ENCODE measurements at regions not wholly inside any gene's neighbourhood (a gene's known extent, or its start where the extent isn't known, plus 50 kb on each side); places are given as distances from the start of the nearest gene placed in this dataset.

DNA sequence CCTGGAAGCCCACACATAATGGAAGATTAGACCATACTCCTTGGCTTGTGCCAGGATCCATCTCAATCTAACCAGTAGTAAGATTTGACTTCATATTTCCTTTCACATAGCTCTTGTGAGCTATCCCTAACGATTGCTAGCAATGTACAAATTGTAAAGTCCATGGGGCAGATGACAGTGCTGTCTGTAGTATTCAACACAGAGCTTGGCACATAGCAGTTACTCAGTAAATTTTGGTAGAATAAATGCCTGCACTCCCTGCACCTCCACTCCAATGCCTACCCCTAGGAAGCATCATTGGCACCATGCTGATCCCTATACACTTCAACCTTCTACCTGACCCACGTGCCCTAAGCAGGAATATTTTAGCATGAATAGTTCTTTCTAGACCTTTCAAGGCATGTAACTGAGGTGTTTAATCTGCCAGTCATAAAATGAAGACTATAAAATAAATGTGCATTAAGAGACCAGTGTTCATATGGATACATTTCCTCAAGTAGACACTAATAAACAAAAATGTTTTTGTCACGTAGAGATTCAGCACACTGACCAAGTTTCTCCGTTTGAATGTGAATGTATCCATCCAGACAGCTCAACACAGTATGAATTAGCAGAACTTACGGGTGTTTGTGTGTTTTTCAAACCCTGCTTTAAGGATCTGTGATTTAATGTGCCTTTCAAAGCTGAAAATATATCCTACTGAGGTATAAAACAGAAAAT lies 98.8 kb downstream of the BMP4 start:
- no peak overlapping the region for H2AFZ ChIP-seq (ENCODE audit: low read depth)
- TF ChIP-seq, protein P1, sequence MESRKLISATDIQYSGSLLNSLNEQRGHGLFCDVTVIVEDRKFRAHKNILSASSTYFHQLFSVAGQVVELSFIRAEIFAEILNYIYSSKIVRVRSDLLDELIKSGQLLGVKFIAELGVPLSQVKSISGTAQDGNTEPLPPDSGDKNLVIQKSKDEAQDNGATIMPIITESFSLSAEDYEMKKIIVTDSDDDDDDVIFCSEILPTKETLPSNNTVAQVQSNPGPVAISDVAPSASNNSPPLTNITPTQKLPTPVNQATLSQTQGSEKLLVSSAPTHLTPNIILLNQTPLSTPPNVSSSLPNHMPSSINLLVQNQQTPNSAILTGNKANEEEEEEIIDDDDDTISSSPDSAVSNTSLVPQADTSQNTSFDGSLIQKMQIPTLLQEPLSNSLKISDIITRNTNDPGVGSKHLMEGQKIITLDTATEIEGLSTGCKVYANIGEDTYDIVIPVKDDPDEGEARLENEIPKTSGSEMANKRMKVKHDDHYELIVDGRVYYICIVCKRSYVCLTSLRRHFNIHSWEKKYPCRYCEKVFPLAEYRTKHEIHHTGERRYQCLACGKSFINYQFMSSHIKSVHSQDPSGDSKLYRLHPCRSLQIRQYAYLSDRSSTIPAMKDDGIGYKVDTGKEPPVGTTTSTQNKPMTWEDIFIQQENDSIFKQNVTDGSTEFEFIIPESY (IDR thresholded peaks at IDR 0.05; ENCODE audit: borderline replicate concordance, low read depth), result no peak
- TF ChIP-seq, protein P2, sequence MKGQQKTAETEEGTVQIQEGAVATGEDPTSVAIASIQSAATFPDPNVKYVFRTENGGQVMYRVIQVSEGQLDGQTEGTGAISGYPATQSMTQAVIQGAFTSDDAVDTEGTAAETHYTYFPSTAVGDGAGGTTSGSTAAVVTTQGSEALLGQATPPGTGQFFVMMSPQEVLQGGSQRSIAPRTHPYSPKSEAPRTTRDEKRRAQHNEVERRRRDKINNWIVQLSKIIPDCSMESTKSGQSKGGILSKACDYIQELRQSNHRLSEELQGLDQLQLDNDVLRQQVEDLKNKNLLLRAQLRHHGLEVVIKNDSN (IDR thresholded peaks at IDR 0.05; ENCODE audit: borderline replicate concordance, low read depth), result no peak
- no peak for TF ChIP-seq TEAD4 (IDR thresholded peaks at IDR 0.05; ENCODE audit: borderline replicate concordance, insufficient read depth)
- TF ChIP-seq ELF1 (IDR thresholded peaks at IDR 0.05), result no peak
- TF ChIP-seq FOXM1 (IDR thresholded peaks at IDR 0.05; ENCODE audit: low read depth), result no peak
- no peak for TF ChIP-seq MEF2A (IDR thresholded peaks at IDR 0.05; ENCODE audit: borderline replicate concordance, low read depth)
- TF ChIP-seq CHD2 (IDR thresholded peaks at IDR 0.05; ENCODE audit: low read length, partially characterized antibody), result no peak
- no peak for TF ChIP-seq TCF12 (IDR thresholded peaks at IDR 0.05)
- TF ChIP-seq GATA2 (CRISPR knock-in tag; IDR thresholded peaks at IDR 0.05), result no peak

DNA sequence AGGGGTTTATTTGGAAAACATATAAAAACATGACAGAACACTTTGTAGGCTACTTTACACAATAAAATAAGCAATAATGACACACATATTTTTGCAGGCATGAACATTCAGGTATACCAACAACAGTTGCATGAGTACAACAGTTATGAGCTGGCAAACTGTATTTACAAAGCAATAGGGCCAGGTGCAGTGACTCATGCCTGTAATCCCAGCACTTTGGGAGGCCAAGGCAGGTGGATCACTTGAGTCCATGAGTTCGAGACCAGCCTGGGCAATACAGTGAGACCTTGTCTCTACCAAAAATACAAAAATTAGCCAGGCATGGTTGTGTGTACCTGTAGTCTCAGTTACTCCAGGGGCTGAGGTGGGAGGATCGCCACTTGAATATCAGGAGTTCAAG lies 101.1 kb downstream of the BMP4 start:
- H3F3A ChIP-seq (replicated peaks; ENCODE audit: insufficient read depth), result no peaks in the 10 kb centered on the region
- H3K4me2 ChIP-seq, result no peak overlapping the region
- H3K9me2 ChIP-seq, result no peaks in the 10 kb centered on the region
- no peaks in the 10 kb centered on the region for H3K79me2 ChIP-seq (ENCODE audit: insufficient read depth)
- no peak overlapping the region for H2AFZ ChIP-seq (ENCODE audit: low read depth)
- H3K27ac ChIP-seq (ENCODE audit: low read depth in 2 of 2, low read length in 1 of 2), result no peak overlapping the region
- H3K9me3 ChIP-seq, result no peaks in the 10 kb centered on the region
- no peaks in the 10 kb centered on the region for H3K4me1 ChIP-seq (ENCODE audit: control insufficient read depth in 1 of 2, insufficient read depth in 2 of 2, low read depth in 1 of 2, low read length in 1 of 2)
- 10% methylated on average over 2 of the region's 2 CpGs for WGBS (ENCODE audit: low lambda C conversion rate)
- H4K20me1 ChIP-seq (ENCODE audit: insufficient read depth), result no peaks in the 10 kb centered on the region
- no peak for TF ChIP-seq ELF1 (IDR thresholded peaks at IDR 0.05)
- CTCF ChIA-PET, result no interaction called here
- DNase-seq, result no peak
- POLR2A ChIA-PET, result no interaction called here
- no peaks in the 10 kb centered on the region; the same call in 1 of the 2 replicates for H3K27me3 ChIP-seq (ENCODE audit: insufficient read depth)
- H3K36me3 ChIP-seq (replicated peaks in 1 of 2; ENCODE audit: control insufficient read depth in 1 of 2, insufficient read depth in 2 of 2, low read length in 1 of 2), result no peaks in the 10 kb centered on the region
- no peak overlapping the region for H3K9ac ChIP-seq
- H3K4me3 ChIP-seq (ENCODE audit: low read depth in 2 of 2, low read length in 1 of 2), result no peak overlapping the region

More for the DNA sequence above, 98.8 kb downstream of the BMP4 start:
- DNase-seq, result no peak
- H3K27me3 ChIP-seq (ENCODE audit: insufficient read depth), result no peaks in the 10 kb centered on the region; the same call in 1 of the 2 replicates
- H3K4me3 ChIP-seq (ENCODE audit: low read depth in 2 of 2, low read length in 1 of 2), result no peak overlapping the region
- no peaks in the 10 kb centered on the region for H3K79me2 ChIP-seq (ENCODE audit: insufficient read depth)
- no peak overlapping the region for H3K9ac ChIP-seq
- H4K20me1 ChIP-seq (ENCODE audit: insufficient read depth), result no peaks in the 10 kb centered on the region
- H3K4me2 ChIP-seq, result no peak overlapping the region
- no peaks in the 10 kb centered on the region for H3K9me3 ChIP-seq
- ChIA-PET POLR2A (no interaction called here), CTCF (interaction anchor here (1.0 kb wide), 1 partner anchor 46 kb away, joined by 3 read pairs; no protein-coding TSS in a partner anchor)
- H3K27ac ChIP-seq (ENCODE audit: low read depth in 2 of 2, low read length in 1 of 2), result no peak overlapping the region
- H3K36me3 ChIP-seq (replicated peaks in 1 of 2; ENCODE audit: control insufficient read depth in 1 of 2, insufficient read depth in 2 of 2, low read length in 1 of 2), result no peaks in the 10 kb centered on the region
- 9% methylated on average over 5 of the region's 5 CpGs for WGBS (ENCODE audit: low lambda C conversion rate)
- no peaks in the 10 kb centered on the region for H3F3A ChIP-seq (replicated peaks; ENCODE audit: insufficient read depth)
- no peaks in the 10 kb centered on the region for H3K4me1 ChIP-seq (ENCODE audit: control insufficient read depth in 1 of 2, insufficient read depth in 2 of 2, low read depth in 1 of 2, low read length in 1 of 2)
- H3K9me2 ChIP-seq, result no peaks in the 10 kb centered on the region

DNA sequence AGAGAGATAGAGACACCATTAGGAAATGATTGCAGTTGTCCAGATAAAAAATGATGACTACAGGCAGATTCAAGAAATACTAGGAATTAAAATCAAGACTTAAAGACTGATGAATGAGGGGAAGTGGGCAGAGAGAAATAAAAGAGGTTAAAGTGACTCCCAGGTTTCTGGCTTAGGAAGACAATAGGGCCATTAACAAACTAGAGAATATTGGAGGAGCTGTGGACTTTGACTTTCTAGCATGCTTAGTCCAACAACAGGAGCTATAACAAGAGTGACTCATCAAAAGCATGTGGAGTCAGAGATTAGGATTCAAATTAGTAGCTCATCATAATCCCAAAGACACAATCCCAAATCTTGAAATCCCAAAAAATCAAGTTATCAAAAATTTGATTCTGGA lies 101.5 kb downstream of the BMP4 start:
- Histone ChIP-seq H3K4me3 (ENCODE audit: low read depth in 2 of 2, low read length in 1 of 2) (no peak overlapping the region), H3K36me3 (replicated peaks in 1 of 2; ENCODE audit: control insufficient read depth in 1 of 2, insufficient read depth in 2 of 2, low read length in 1 of 2) (no peaks in the 10 kb centered on the region), H3K27me3 (ENCODE audit: insufficient read depth) (no peaks in the 10 kb centered on the region), H3K4me2 (no peak overlapping the region), H3K27ac (ENCODE audit: low read depth in 2 of 2, low read length in 1 of 2) (no peak overlapping the region), H4K20me1 (ENCODE audit: insufficient read depth) (no peaks in the 10 kb centered on the region), H3K79me2 (ENCODE audit: insufficient read depth) (no peaks in the 10 kb centered on the region), H3K4me1 (ENCODE audit: control insufficient read depth in 1 of 2, insufficient read depth in 2 of 2, low read depth in 1 of 2, low read length in 1 of 2) (no peaks in the 10 kb centered on the region), H3K9me3 (no peaks in the 10 kb centered on the region), H3K9me2 (no peaks in the 10 kb centered on the region), H2AFZ (ENCODE audit: low read depth) (no peak overlapping the region), H3F3A (replicated peaks; ENCODE audit: insufficient read depth) (no peaks in the 10 kb centered on the region), H3K9ac (no peak overlapping the region)
- ChIA-PET CTCF (no interaction called here), POLR2A (no interaction called here)
- no peak for DNase-seq
- TF ChIP-seq RFX5 (IDR thresholded peaks at IDR 0.05; ENCODE audit: low read length) (no peak), SIN3A (IDR thresholded peaks at IDR 0.05; ENCODE audit: borderline replicate concordance, low read depth, low read length) (no peak), TCF12 (IDR thresholded peaks at IDR 0.05) (no peak), SMC3 (IDR thresholded peaks at IDR 0.05; ENCODE audit: low read depth, low read length) (no peak), RXRA (IDR thresholded peaks at IDR 0.05; ENCODE audit: borderline replicate concordance, low read depth) (no peak), GABPA (IDR thresholded peaks at IDR 0.05; ENCODE audit: low read depth) (no peak), TEAD4 (IDR thresholded peaks at IDR 0.05; ENCODE audit: borderline replicate concordance, insufficient read depth) (no peak), EP300 (IDR thresholded peaks at IDR 0.05; ENCODE audit: borderline replicate concordance in 1 of 2, low read depth in 1 of 2, low read length in 1 of 2) (no peak), FOXM1 (IDR thresholded peaks at IDR 0.05; ENCODE audit: low read depth) (no peak), RCOR1 (IDR thresholded peaks at IDR 0.05; ENCODE audit: low read length) (no peak), FOSL2 (IDR thresholded peaks at IDR 0.05; ENCODE audit: borderline replicate concordance, low read depth) (no peak), POLR2AphosphoS5 (IDR thresholded peaks at IDR 0.05; ENCODE audit: low read depth, low read length) (no peak)
- TF ChIP-seq, protein P1 (IDR thresholded peaks at IDR 0.05; ENCODE audit: borderline replicate concordance, low read depth), result no peak
